NCI-H69 (cell line): ENCODE measurements at regions not wholly inside any gene's neighbourhood (a gene's known extent, or its start where the extent isn't known, plus 50 kb on each side); places are given as distances from the start of the nearest gene placed in this dataset.

Source experiments
- DNase-seq: peaks from one replicate; lab custom pipeline; 2025; lab: John Stamatoyannopoulos, UW

- no peak for DNase-seq
Measured at GRCh38 chr20:12653642-12654041, 355.1 kb upstream of the SPTLC3 start.

- DNase-seq: no peak
Measured at GRCh38 chr20:12659942-12660341, 348.8 kb upstream of the SPTLC3 start.

GRCh38 chr20:12660918-12661317, 347.9 kb upstream of the SPTLC3 start:
- DNase-seq: peak; percentile 53

- DNase-seq: no peak
Measured at GRCh38 chr20:12670301-12670700, 338.5 kb upstream of the SPTLC3 start.

GRCh38 chr20:12673352-12673751, 335.4 kb upstream of the SPTLC3 start:
- no peak for DNase-seq

GRCh38 chr20:12677925-12678324, 330.8 kb upstream of the SPTLC3 start:
- no peak for DNase-seq

- DNase-seq: no peak
Measured at GRCh38 chr20:12679447-12679846, 329.3 kb upstream of the SPTLC3 start.

- DNase-seq: no peak
Measured at GRCh38 chr20:12682613-12683012, 326.2 kb upstream of the SPTLC3 start.

GRCh38 chr20:12687476-12687875, 321.3 kb upstream of the SPTLC3 start:
- no peak for DNase-seq

- DNase-seq: no peak
Measured at GRCh38 chr20:12695937-12696336, 312.8 kb upstream of the SPTLC3 start.

GRCh38 chr20:12698817-12699216, 310.0 kb upstream of the SPTLC3 start:
- DNase-seq: peak; percentile 14

- DNase-seq: peak; percentile 84
Measured at GRCh38 chr20:12699374-12700228, 309.2 kb upstream of the SPTLC3 start.

GRCh38 chr20:12700701-12701100, 308.1 kb upstream of the SPTLC3 start:
- peak; percentile 43 for DNase-seq

- no peak for DNase-seq
Measured at GRCh38 chr20:12702312-12702711, 306.5 kb upstream of the SPTLC3 start.

- DNase-seq: peak; percentile 16
Measured at GRCh38 chr20:12715371-12715770, 293.4 kb upstream of the SPTLC3 start.

- no peak for DNase-seq
Measured at GRCh38 chr20:12715991-12716680, 292.6 kb upstream of the SPTLC3 start.

- DNase-seq: no peak
Measured at GRCh38 chr20:12717061-12717460, 291.7 kb upstream of the SPTLC3 start.

- DNase-seq: no peak
Measured at GRCh38 chr20:12718619-12719018, 290.2 kb upstream of the SPTLC3 start.

GRCh38 chr20:12721636-12722035, 287.1 kb upstream of the SPTLC3 start:
- DNase-seq: no peak

- no peak for DNase-seq
Measured at GRCh38 chr20:12722091-12722490, 286.7 kb upstream of the SPTLC3 start.

- no peak for DNase-seq
Measured at GRCh38 chr20:12723811-12724210, 285.0 kb upstream of the SPTLC3 start.

- DNase-seq: no peak
Measured at GRCh38 chr20:12728782-12729181, 280.0 kb upstream of the SPTLC3 start.

GRCh38 chr20:12729326-12729725, 279.4 kb upstream of the SPTLC3 start:
- no peak for DNase-seq
